ENCODE measurements at regions not wholly inside any gene's neighbourhood (a gene's known extent, or its start where the extent isn't known, plus 50 kb on each side); places are given as distances from the start of the nearest gene placed in this dataset.

GRCh38 chr12:75563351-75563750 is 51.9 kb upstream of the KRR1 start:
- no peak for ATAC-seq
- Histone ChIP-seq H3K9me3 (ENCODE audit: low read length) (peaks cover 15% of the 10 kb centered on the region), H3K79me2 (ENCODE audit: insufficient read depth, low read length) (no peaks in the 10 kb centered on the region), H3K9ac (ENCODE audit: insufficient read depth, low read depth, low read length) (no peak overlapping the region), H3K4me1 (ENCODE audit: insufficient read depth, low read length) (peaks cover 28% of the 10 kb centered on the region), H3K4me3 (replicated peaks in 1 of 3; ENCODE audit: insufficient read depth in 1 of 3, low read depth in 2 of 3, low read length in 3 of 3) (no peak overlapping the region), H2AFZ (ENCODE audit: low read length) (no peak overlapping the region), H4K20me1 (ENCODE audit: insufficient read depth, low read length) (no peaks in the 10 kb centered on the region), H3K27ac (ENCODE audit: extremely low read length, insufficient read depth, low read length) (no peak overlapping the region), H3K4me2 (ENCODE audit: low read depth, low read length) (no peak overlapping the region), H3K36me3 (replicated peaks in 1 of 2; ENCODE audit: control insufficient read depth in 1 of 2, insufficient read depth in 2 of 2, low read length in 2 of 2) (no peaks in the 10 kb centered on the region), H3K27me3 (ENCODE audit: control insufficient read depth in 1 of 2, insufficient read depth in 2 of 2, low read length in 2 of 2) (no peaks in the 10 kb centered on the region; a peak in 1 of 5 replicates)
- ChIA-PET POLR2A (no interaction called here), CTCF (ENCODE audit: low intra/inter-chr PET ratio, low total read pairs) (no interaction called here)
- no peak for DNase-seq (ENCODE audit: low spot score)
- no TSS peak for BruUV-seq (replicated peaks)
- TF ChIP-seq ZNF607 (CRISPR knock-in tag; IDR thresholded peaks at IDR 0.05; ENCODE audit: borderline replicate concordance) (no peak), ZSCAN29 (CRISPR knock-in tag; conservative IDR thresholded peaks at IDR 0.05) (no peak), HOMEZ (CRISPR knock-in tag; IDR thresholded peaks at IDR 0.05; ENCODE audit: low read depth) (no peak), FOXP1 (IDR thresholded peaks at IDR 0.05) (no peak), FOXP1 (CRISPR knock-in tag; IDR thresholded peaks at IDR 0.05) (no peak), ZBTB39 (CRISPR knock-in tag; IDR thresholded peaks at IDR 0.05) (no peak), NONO (IDR thresholded peaks at IDR 0.05) (no peak), NONO (CRISPR knock-in tag; conservative IDR thresholded peaks at IDR 0.05) (no peak), U2AF1 (optimal IDR thresholded peaks at IDR 0.05; ENCODE audit: low read depth, low read length) (no peak), PAWR (CRISPR knock-in tag; IDR thresholded peaks at IDR 0.05; ENCODE audit: borderline replicate concordance) (no peak), ZNF644 (CRISPR knock-in tag; IDR thresholded peaks at IDR 0.05; ENCODE audit: low read depth) (no peak), ZNF101 (CRISPR knock-in tag; IDR thresholded peaks at IDR 0.05; ENCODE audit: borderline replicate concordance, low read depth) (no peak), SETDB1 (CRISPR knock-in tag; IDR thresholded peaks at IDR 0.05; ENCODE audit: borderline replicate concordance) (no peak)
- TF ChIP-seq, protein P1, sequence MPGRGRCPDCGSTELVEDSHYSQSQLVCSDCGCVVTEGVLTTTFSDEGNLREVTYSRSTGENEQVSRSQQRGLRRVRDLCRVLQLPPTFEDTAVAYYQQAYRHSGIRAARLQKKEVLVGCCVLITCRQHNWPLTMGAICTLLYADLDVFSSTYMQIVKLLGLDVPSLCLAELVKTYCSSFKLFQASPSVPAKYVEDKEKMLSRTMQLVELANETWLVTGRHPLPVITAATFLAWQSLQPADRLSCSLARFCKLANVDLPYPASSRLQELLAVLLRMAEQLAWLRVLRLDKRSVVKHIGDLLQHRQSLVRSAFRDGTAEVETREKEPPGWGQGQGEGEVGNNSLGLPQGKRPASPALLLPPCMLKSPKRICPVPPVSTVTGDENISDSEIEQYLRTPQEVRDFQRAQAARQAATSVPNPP (CRISPR knock-in tag; IDR thresholded peaks at IDR 0.05) = no peak
- TF ChIP-seq, protein P2, sequence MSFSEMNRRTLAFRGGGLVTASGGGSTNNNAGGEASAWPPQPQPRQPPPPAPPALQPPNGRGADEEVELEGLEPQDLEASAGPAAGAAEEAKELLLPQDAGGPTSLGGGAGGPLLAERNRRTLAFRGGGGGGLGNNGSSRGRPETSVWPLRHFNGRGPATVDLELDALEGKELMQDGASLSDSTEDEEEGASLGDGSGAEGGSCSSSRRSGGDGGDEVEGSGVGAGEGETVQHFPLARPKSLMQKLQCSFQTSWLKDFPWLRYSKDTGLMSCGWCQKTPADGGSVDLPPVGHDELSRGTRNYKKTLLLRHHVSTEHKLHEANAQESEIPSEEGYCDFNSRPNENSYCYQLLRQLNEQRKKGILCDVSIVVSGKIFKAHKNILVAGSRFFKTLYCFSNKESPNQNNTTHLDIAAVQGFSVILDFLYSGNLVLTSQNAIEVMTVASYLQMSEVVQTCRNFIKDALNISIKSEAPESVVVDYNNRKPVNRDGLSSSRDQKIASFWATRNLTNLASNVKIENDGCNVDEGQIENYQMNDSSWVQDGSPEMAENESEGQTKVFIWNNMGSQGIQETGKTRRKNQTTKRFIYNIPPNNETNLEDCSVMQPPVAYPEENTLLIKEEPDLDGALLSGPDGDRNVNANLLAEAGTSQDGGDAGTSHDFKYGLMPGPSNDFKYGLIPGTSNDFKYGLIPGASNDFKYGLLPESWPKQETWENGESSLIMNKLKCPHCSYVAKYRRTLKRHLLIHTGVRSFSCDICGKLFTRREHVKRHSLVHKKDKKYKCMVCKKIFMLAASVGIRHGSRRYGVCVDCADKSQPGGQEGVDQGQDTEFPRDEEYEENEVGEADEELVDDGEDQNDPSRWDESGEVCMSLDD (CRISPR knock-in tag; IDR thresholded peaks at IDR 0.05; ENCODE audit: borderline replicate concordance) = no peak
- TF ChIP-seq, protein P3, sequence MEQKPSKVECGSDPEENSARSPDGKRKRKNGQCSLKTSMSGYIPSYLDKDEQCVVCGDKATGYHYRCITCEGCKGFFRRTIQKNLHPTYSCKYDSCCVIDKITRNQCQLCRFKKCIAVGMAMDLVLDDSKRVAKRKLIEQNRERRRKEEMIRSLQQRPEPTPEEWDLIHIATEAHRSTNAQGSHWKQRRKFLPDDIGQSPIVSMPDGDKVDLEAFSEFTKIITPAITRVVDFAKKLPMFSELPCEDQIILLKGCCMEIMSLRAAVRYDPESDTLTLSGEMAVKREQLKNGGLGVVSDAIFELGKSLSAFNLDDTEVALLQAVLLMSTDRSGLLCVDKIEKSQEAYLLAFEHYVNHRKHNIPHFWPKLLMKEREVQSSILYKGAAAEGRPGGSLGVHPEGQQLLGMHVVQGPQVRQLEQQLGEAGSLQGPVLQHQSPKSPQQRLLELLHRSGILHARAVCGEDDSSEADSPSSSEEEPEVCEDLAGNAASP (CRISPR knock-in tag; IDR thresholded peaks at IDR 0.05; ENCODE audit: borderline replicate concordance) = no peak
- 49% methylated on average over 2 of the region's 2 CpGs for WGBS (ENCODE audit: low lambda C conversion rate)
- intact Hi-C loops (cut with micrococcal nuclease; ENCODE audit: unreplicated experiment) (no loop called here), in situ Hi-C loops (cut with HindIII; ENCODE audit: extremely low pct_ligation_motif_present, low pct_unique_long_range_greater_than_20kb) (no loop called here)
- no peak for FAIRE-seq
